H1 (cell line): ENCODE measurements at regions not wholly inside any gene's neighbourhood (a gene's known extent, or its start where the extent isn't known, plus 50 kb on each side); places are given as distances from the start of the nearest gene placed in this dataset.

Source experiments
- CTCF ChIA-PET: fragments of 300-600 bp; sonication (Branson Sonifier 250); formaldehyde crosslinking; loops from one replicate; lab custom pipeline; 2021; ENCODE audit not compliant: partially characterized antibody; lab: Charles Lee
- POLR2A ChIA-PET: fragments of 300-600 bp; sonication (Branson Sonifier 250); formaldehyde crosslinking; loops from one replicate; lab custom pipeline; 2021; ENCODE audit warnings: inconsistent platforms; ENCODE audit not compliant: partially characterized antibody; lab: Charles Lee
- DNase-seq, 2 experiments: peaks; one replicate each; pipeline versions ENCODE4 v3.0.0 to v3.0.0-alpha.2; 2010 to 2022; ENCODE audit warnings: low spot score in 2 of 2, low read depth in 1 of 2, mixed read lengths in 1 of 2
- FAIRE-seq: peaks from 2 replicates; lab custom pipeline; 2011; peaks lifted over from hg19 to GRCh38; lab: Jason Lieb, UNC
- H2AFZ ChIP-seq: 2 replicates; pipeline ENCODE4 v1.8.1; 2012; ENCODE audit warnings: low read length, inconsistent platforms
- H2AK5ac ChIP-seq: 2 replicates; pipeline ENCODE4 v1.6.1; 2013; ENCODE audit warnings: low read depth, low read length
- H2BK120ac ChIP-seq: replicated peaks from 2 replicates; pipeline ENCODE3; 2013; ENCODE audit warnings: low read depth, low read length, inconsistent platforms
- H2BK12ac ChIP-seq: 2 replicates; pipeline ENCODE4 v1.6.1; 2013; ENCODE audit warnings: low read depth, low read length
- H2BK15ac ChIP-seq: 2 replicates; pipeline ENCODE4 v1.6.1; 2013; ENCODE audit warnings: low read length
- H2BK20ac ChIP-seq: 2 replicates; pipeline ENCODE4 v1.6.1; 2013; ENCODE audit warnings: low read length
- H2BK5ac ChIP-seq: 2 replicates; pipeline ENCODE4 v1.6.1; 2013; ENCODE audit warnings: low read depth, low read length
- H3K14ac ChIP-seq: 2 replicates; pipeline ENCODE4 v1.6.1; 2013; ENCODE audit warnings: inconsistent platforms; ENCODE audit not compliant: insufficient read length
- H3K18ac ChIP-seq: 2 replicates; pipeline ENCODE4 v1.6.1; 2013; ENCODE audit warnings: low read length; ENCODE audit errors: extremely low read depth
- H3K23ac ChIP-seq: 2 replicates; pipeline ENCODE4 v1.6.1; 2013; ENCODE audit warnings: inconsistent platforms; ENCODE audit not compliant: insufficient read length
- H3K23me2 ChIP-seq: 2 replicates; pipeline ENCODE4 v1.6.1; 2013; ENCODE audit warnings: low read depth, low read length
- H3K27ac ChIP-seq: 2 replicates; pipeline ENCODE4 v1.6.1; 2011; ENCODE audit warnings: low read depth, low read length, inconsistent platforms
- H3K27me3 ChIP-seq, 4 experiments: replicated peaks in 1 of 4; 1 replicate in 1 of 4; 2 replicates in 3 of 4; pipeline versions ENCODE4 v1.6.1 to v1.8.1; 2011 to 2013; ENCODE audit warnings: low read length in 3 of 4, mild to moderate bottlenecking in 3 of 4, inconsistent platforms in 2 of 4, mixed read lengths in 2 of 4, moderate library complexity in 1 of 4; ENCODE audit not compliant: control insufficient read depth in 3 of 4, insufficient read depth in 3 of 4; ENCODE audit errors: extremely low read depth in 1 of 4
- H3K36me3 ChIP-seq, 4 experiments: 2 replicates each; pipeline versions ENCODE4 v1.6.1 to v1.8.1; 2011 to 2013; ENCODE audit warnings: mild to moderate bottlenecking in 4 of 4, low read length in 3 of 4, moderate library complexity in 2 of 4, control low read depth in 1 of 4, inconsistent platforms in 1 of 4; ENCODE audit not compliant: insufficient read depth in 4 of 4, control insufficient read depth in 2 of 4
- H3K4ac ChIP-seq: replicated peaks from 2 replicates; pipeline ENCODE3; 2013; ENCODE audit warnings: low read length, low read depth, mixed read lengths, inconsistent platforms; ENCODE audit not compliant: insufficient read length
- H3K4me1 ChIP-seq, 4 experiments: replicated peaks in 1 of 4; 1 replicate in 1 of 4; 2 replicates in 3 of 4; pipeline versions ENCODE4 v1.6.1 to v1.8.1; 2011 to 2013; ENCODE audit warnings: low read length in 3 of 4, inconsistent platforms in 2 of 4, mixed read lengths in 1 of 4; ENCODE audit not compliant: insufficient read depth in 4 of 4, control insufficient read depth in 3 of 4
- H3K4me2 ChIP-seq, 2 experiments: 2 replicates each; pipeline versions ENCODE4 v1.6.1 to v1.8.1; 2011 to 2013; ENCODE audit warnings: low read depth in 2 of 2, low read length in 2 of 2, control low read depth in 1 of 2, inconsistent platforms in 1 of 2, mild to moderate bottlenecking in 1 of 2; ENCODE audit not compliant: insufficient read depth in 1 of 2
- H3K4me3 ChIP-seq, 4 experiments: fragments of 200-600, 300-600 bp in 1 of 4; sonication (generic), shearing (Covaris generic), sonication (Bioruptor Twin) in 1 of 4; 2 replicates each; pipeline versions ENCODE4 v1.5.1 to v1.8.1; 2011 to 2016; ENCODE audit warnings: low read length in 4 of 4, low read depth in 3 of 4, control low read depth in 2 of 4, inconsistent platforms in 2 of 4, mild to moderate bottlenecking in 2 of 4, mixed read lengths in 1 of 4, moderate library complexity in 1 of 4; ENCODE audit not compliant: insufficient read depth in 2 of 4; ENCODE audit errors: extremely low read depth in 1 of 4
- H3K56ac ChIP-seq: replicated peaks from 2 replicates; pipeline ENCODE3; 2013; ENCODE audit warnings: low read depth, mild to moderate bottlenecking, mixed read lengths, low read length, inconsistent platforms; ENCODE audit not compliant: insufficient read length
- H3K79me1 ChIP-seq: 2 replicates; pipeline ENCODE4 v1.6.1; 2013; ENCODE audit warnings: low read depth, low read length, control low read depth
- H3K79me2 ChIP-seq, 2 experiments: 2 replicates each; pipeline versions ENCODE4 v1.6.1 to v1.8.1; 2012 to 2013; ENCODE audit warnings: low read length in 2 of 2, mild to moderate bottlenecking in 2 of 2, inconsistent platforms in 1 of 2; ENCODE audit not compliant: insufficient read depth in 2 of 2, control insufficient read depth in 1 of 2
- H3K9ac ChIP-seq, 4 experiments: replicated peaks in 1 of 4; 1 replicate in 1 of 4; 2 replicates in 3 of 4; pipeline versions ENCODE4 v1.6.1 to v1.8.1; 2011 to 2013; ENCODE audit warnings: low read depth in 3 of 4, low read length in 3 of 4, control low read depth in 2 of 4, mild to moderate bottlenecking in 2 of 4, moderate library complexity in 2 of 4, inconsistent platforms in 1 of 4; ENCODE audit errors: extremely low read depth in 1 of 4
- H3K9me3 ChIP-seq, 2 experiments: 2 replicates each; pipeline versions ENCODE4 v1.6.1 to v1.8.1; 2012 to 2013; ENCODE audit warnings: mild to moderate bottlenecking in 2 of 2, moderate library complexity in 2 of 2, control low read depth in 1 of 2, inconsistent platforms in 1 of 2, low read depth in 1 of 2, low read length in 1 of 2, mixed read lengths in 1 of 2; ENCODE audit not compliant: insufficient read depth in 2 of 2
- H4K20me1 ChIP-seq, 2 experiments: replicated peaks in 1 of 2; 2 replicates each; pipeline versions ENCODE3 to v1.8.1; 2011 to 2013; ENCODE audit warnings: inconsistent platforms in 2 of 2, low read length in 2 of 2, mild to moderate bottlenecking in 1 of 2; ENCODE audit not compliant: insufficient read depth in 2 of 2, control insufficient read depth in 1 of 2
- H4K5ac ChIP-seq: 2 replicates; pipeline ENCODE4 v1.6.1; 2013; ENCODE audit warnings: low read length, low read depth, mixed read lengths, inconsistent platforms; ENCODE audit not compliant: insufficient read length
- H4K8ac ChIP-seq: 2 replicates; pipeline ENCODE4 v1.8.0; 2013; ENCODE audit warnings: mild to moderate bottlenecking, moderate library complexity, low read length, inconsistent platforms; ENCODE audit not compliant: insufficient read depth; ENCODE audit errors: extremely low read depth
- H4K91ac ChIP-seq: replicated peaks from 2 replicates; pipeline ENCODE3; 2013; ENCODE audit warnings: low read length, mixed read lengths, inconsistent platforms; ENCODE audit not compliant: insufficient read length
- CHD1 ChIP-seq: IDR thresholded peaks from 2 replicates; pipeline ENCODE4 v1.6.1; 2012; ENCODE audit warnings: low read depth, low read length, improper control_type of control experiment
- E2F6 ChIP-seq: IDR thresholded peaks from 2 replicates; pipeline ENCODE4 v1.6.1; 2012; ENCODE audit warnings: inconsistent platforms
- EGR1 ChIP-seq: IDR thresholded peaks from 2 replicates; pipeline ENCODE4 v1.6.1; 2011; ENCODE audit warnings: low read depth, low read length, borderline replicate concordance
- EP300 ChIP-seq, 2 experiments: IDR thresholded peaks; 1 replicate in 1 of 2; 2 replicates in 1 of 2; pipeline ENCODE4 v1.6.1; 2011 to 2012; ENCODE audit warnings: low read depth in 2 of 2, low read length in 2 of 2, mild to moderate bottlenecking in 2 of 2, borderline replicate concordance in 1 of 2, inconsistent platforms in 1 of 2, moderate library complexity in 1 of 2
- GABPA ChIP-seq: IDR thresholded peaks from 2 replicates; pipeline ENCODE4 v1.6.1; 2011; ENCODE audit warnings: mild to moderate bottlenecking, low read length, moderate library complexity, borderline replicate concordance; ENCODE audit not compliant: insufficient read depth
- HDAC2 ChIP-seq, 2 experiments: fragments of 300-600 bp in 1 of 2; sonication (generic) in 1 of 2; IDR thresholded peaks; 2 replicates each; pipeline ENCODE4 v1.6.1; 2011 to 2012; ENCODE audit warnings: low read depth in 2 of 2, low read length in 2 of 2, mild to moderate bottlenecking in 2 of 2, moderate library complexity in 2 of 2, borderline replicate concordance in 1 of 2, inconsistent platforms in 1 of 2
- KDM1A ChIP-seq: fragments of 200-600, 300-600 bp; sonication (generic); IDR thresholded peaks from 2 replicates; pipeline ENCODE4 v1.7.1; 2016; ENCODE audit warnings: mild to moderate bottlenecking, low read length, borderline replicate concordance
- SIX5 ChIP-seq: IDR thresholded peaks from 2 replicates; pipeline ENCODE4 v1.6.1; 2011; ENCODE audit warnings: mild to moderate bottlenecking, low read depth, low read length
- SP1 ChIP-seq: IDR thresholded peaks from 2 replicates; pipeline ENCODE4 v1.6.1; 2011; ENCODE audit warnings: low read depth, low read length
- TAF7 ChIP-seq: optimal IDR thresholded peaks from 2 replicates; pipeline ENCODE3; 2011; ENCODE audit warnings: low read depth, mild to moderate bottlenecking, inconsistent platforms, low read length, moderate library complexity, borderline replicate concordance

- H3K27me3 ChIP-seq: no peaks in the 10 kb centered on the region
- no peak overlapping the region for H3K9ac ChIP-seq
- H3K27ac ChIP-seq: no peak overlapping the region
- no peak overlapping the region for H3K14ac ChIP-seq
- no peak for TF ChIP-seq SP1
- TF ChIP-seq E2F6: no peak
- no peak for TF ChIP-seq SIX5
- no peak for TF ChIP-seq EP300 (IDR thresholded peaks at IDR 0.05; ENCODE audit: borderline replicate concordance in 1 of 2, low read depth in 2 of 2, low read length in 2 of 2)
- TF ChIP-seq KDM1A: no peak
- no peak for TF ChIP-seq TAF7
- TF ChIP-seq CHD1: no peak
- TF ChIP-seq HDAC2 (IDR thresholded peaks at IDR 0.05; ENCODE audit: borderline replicate concordance in 1 of 2, low read depth in 2 of 2, low read length in 2 of 2): no peak
- TF ChIP-seq GABPA: no peak
- TF ChIP-seq EGR1: no peak
- TF ChIP-seq, all 59 proteins: peak for 0
- Histone ChIP-seq H4K20me1 (no peaks in the 10 kb centered on the region), H3K56ac (no peak overlapping the region), H2AFZ (peak overlapping the region; percentile 20; the same call in 1 of the 2 replicates), H3K4me3 (no peak overlapping the region), H2BK20ac (no peak overlapping the region), H4K91ac (no peak overlapping the region), H3K36me3 (no peaks in the 10 kb centered on the region), H3K4me1 (no peaks in the 10 kb centered on the region), H2BK15ac (no peak overlapping the region), H3K23ac (no peak overlapping the region), H3K79me1 (no peaks in the 10 kb centered on the region), H4K5ac (no peak overlapping the region), H3K4ac (no peak overlapping the region), H3K4me2 (no peak overlapping the region), H3K79me2 (no peaks in the 10 kb centered on the region), H2BK120ac (no peak overlapping the region), H4K8ac (no peak overlapping the region), H2AK5ac (no peak overlapping the region), H2BK5ac (no peak overlapping the region), H3K18ac (no peak overlapping the region), H3K9me3 (no peaks in the 10 kb centered on the region), H2BK12ac (no peak overlapping the region), H3K23me2 (no peaks in the 10 kb centered on the region)
- DNase-seq (no peak), FAIRE-seq (no peak)
- ChIA-PET POLR2A (no interaction called here), CTCF (no interaction called here)
Observed at GRCh38 chr1:185610954-185611353, 123.2 kb upstream of the HMCN1 start.
